ENCODE measurements at regions not wholly inside any gene's neighbourhood (a gene's known extent, or its start where the extent isn't known, plus 50 kb on each side); places are given as distances from the start of the nearest gene placed in this dataset.

DNA sequence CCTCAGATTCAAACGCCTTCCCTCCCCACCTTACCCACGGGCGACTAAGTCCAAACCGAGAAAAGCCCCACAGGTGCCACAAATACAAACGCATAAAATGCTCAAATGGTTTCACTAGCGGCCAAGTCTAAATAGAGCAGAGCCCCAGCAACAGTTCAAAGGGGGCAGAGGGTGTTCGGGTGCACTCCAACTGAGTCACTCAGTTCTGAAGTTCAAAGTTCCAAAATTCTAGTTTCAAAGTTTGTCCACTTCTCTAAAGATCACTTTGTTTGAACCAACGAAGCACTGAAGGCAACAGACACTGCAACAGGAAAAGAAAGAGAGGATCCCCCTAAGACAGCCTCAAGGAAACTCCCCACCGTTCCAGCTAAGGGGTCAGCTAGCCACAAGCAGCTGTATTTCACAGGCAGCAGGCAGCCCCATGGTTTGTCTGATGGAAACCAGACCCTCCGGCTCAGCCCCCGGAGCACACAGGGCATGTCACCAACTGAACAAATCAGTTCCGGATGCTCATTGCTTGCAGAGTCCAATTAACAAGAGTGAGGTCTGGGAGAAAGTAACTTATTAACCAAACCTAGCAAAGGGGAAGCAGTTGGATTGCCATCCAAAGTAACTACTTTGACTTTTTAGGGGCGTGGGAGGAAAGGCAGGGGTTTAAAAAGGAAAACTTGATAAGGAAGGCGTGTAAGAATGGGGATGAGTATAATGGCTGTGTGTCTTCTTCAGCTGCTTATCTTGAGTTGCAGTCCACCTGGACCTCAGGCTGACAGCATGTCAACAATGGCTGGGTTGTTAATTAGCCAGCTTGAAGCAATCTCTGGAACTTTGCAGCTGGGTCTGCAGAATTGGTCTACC is 1423.9 kb upstream of the PRMT6 start (continued):
- TF ChIP-seq, protein P1, sequence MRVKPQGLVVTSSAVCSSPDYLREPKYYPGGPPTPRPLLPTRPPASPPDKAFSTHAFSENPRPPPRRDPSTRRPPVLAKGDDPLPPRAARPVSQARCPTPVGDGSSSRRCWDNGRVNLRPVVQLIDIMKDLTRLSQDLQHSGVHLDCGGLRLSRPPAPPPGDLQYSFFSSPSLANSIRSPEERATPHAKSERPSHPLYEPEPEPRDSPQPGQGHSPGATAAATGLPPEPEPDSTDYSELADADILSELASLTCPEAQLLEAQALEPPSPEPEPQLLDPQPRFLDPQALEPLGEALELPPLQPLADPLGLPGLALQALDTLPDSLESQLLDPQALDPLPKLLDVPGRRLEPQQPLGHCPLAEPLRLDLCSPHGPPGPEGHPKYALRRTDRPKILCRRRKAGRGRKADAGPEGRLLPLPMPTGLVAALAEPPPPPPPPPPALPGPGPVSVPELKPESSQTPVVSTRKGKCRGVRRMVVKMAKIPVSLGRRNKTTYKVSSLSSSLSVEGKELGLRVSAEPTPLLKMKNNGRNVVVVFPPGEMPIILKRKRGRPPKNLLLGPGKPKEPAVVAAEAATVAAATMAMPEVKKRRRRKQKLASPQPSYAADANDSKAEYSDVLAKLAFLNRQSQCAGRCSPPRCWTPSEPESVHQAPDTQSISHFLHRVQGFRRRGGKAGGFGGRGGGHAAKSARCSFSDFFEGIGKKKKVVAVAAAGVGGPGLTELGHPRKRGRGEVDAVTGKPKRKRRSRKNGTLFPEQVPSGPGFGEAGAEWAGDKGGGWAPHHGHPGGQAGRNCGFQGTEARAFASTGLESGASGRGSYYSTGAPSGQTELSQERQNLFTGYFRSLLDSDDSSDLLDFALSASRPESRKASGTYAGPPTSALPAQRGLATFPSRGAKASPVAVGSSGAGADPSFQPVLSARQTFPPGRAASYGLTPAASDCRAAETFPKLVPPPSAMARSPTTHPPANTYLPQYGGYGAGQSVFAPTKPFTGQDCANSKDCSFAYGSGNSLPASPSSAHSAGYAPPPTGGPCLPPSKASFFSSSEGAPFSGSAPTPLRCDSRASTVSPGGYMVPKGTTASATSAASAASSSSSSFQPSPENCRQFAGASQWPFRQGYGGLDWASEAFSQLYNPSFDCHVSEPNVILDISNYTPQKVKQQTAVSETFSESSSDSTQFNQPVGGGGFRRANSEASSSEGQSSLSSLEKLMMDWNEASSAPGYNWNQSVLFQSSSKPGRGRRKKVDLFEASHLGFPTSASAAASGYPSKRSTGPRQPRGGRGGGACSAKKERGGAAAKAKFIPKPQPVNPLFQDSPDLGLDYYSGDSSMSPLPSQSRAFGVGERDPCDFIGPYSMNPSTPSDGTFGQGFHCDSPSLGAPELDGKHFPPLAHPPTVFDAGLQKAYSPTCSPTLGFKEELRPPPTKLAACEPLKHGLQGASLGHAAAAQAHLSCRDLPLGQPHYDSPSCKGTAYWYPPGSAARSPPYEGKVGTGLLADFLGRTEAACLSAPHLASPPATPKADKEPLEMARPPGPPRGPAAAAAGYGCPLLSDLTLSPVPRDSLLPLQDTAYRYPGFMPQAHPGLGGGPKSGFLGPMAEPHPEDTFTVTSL (CRISPR knock-in tag; IDR thresholded peaks at IDR 0.05; ENCODE audit: borderline replicate concordance) = peak; percentile 69; the same call in 1 of the 2 replicates
- 0 out of 2 replicates have a peak, but pooled peaks have one; percentile 32 for TF ChIP-seq WIZ (CRISPR knock-in tag; IDR thresholded peaks at IDR 0.05)
- peak; percentile 92 for TF ChIP-seq FOXO1 (CRISPR knock-in tag; IDR thresholded peaks at IDR 0.05)
- TF ChIP-seq PAX8 (CRISPR knock-in tag; IDR thresholded peaks at IDR 0.05; ENCODE audit: borderline replicate concordance) = no peak
- TF ChIP-seq EEA1 (CRISPR knock-in tag; IDR thresholded peaks at IDR 0.05; ENCODE audit: borderline replicate concordance) = no peak
- no peak for TF ChIP-seq ZNF670 (CRISPR knock-in tag; IDR thresholded peaks at IDR 0.05; ENCODE audit: borderline replicate concordance)
- TF ChIP-seq NFYB (CRISPR knock-in tag; IDR thresholded peaks at IDR 0.05) = 0 out of 2 replicates have a peak, but pooled peaks have one; percentile 27
- TF ChIP-seq DMAP1 (CRISPR knock-in tag; IDR thresholded peaks at IDR 0.05) = no peak; the same call in 1 of the 2 replicates
- TF ChIP-seq KLF12 (CRISPR knock-in tag; IDR thresholded peaks at IDR 0.05; ENCODE audit: borderline replicate concordance) = no peak
- TF ChIP-seq, protein P2, sequence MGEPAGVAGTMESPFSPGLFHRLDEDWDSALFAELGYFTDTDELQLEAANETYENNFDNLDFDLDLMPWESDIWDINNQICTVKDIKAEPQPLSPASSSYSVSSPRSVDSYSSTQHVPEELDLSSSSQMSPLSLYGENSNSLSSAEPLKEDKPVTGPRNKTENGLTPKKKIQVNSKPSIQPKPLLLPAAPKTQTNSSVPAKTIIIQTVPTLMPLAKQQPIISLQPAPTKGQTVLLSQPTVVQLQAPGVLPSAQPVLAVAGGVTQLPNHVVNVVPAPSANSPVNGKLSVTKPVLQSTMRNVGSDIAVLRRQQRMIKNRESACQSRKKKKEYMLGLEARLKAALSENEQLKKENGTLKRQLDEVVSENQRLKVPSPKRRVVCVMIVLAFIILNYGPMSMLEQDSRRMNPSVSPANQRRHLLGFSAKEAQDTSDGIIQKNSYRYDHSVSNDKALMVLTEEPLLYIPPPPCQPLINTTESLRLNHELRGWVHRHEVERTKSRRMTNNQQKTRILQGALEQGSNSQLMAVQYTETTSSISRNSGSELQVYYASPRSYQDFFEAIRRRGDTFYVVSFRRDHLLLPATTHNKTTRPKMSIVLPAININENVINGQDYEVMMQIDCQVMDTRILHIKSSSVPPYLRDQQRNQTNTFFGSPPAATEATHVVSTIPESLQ (CRISPR knock-in tag; conservative IDR thresholded peaks at IDR 0.05) = no peak
- TF ChIP-seq, protein P3, sequence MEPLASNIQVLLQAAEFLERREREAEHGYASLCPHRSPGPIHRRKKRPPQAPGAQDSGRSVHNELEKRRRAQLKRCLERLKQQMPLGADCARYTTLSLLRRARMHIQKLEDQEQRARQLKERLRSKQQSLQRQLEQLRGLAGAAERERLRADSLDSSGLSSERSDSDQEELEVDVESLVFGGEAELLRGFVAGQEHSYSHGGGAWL (CRISPR knock-in tag; IDR thresholded peaks at IDR 0.05) = no peak
- no peak for TF ChIP-seq ZNF282 (IDR thresholded peaks at IDR 0.05; ENCODE audit: partially characterized antibody)
- peak; percentile 68 for TF ChIP-seq KAT8 (CRISPR knock-in tag; IDR thresholded peaks at IDR 0.05)
- TF ChIP-seq, protein P4, sequence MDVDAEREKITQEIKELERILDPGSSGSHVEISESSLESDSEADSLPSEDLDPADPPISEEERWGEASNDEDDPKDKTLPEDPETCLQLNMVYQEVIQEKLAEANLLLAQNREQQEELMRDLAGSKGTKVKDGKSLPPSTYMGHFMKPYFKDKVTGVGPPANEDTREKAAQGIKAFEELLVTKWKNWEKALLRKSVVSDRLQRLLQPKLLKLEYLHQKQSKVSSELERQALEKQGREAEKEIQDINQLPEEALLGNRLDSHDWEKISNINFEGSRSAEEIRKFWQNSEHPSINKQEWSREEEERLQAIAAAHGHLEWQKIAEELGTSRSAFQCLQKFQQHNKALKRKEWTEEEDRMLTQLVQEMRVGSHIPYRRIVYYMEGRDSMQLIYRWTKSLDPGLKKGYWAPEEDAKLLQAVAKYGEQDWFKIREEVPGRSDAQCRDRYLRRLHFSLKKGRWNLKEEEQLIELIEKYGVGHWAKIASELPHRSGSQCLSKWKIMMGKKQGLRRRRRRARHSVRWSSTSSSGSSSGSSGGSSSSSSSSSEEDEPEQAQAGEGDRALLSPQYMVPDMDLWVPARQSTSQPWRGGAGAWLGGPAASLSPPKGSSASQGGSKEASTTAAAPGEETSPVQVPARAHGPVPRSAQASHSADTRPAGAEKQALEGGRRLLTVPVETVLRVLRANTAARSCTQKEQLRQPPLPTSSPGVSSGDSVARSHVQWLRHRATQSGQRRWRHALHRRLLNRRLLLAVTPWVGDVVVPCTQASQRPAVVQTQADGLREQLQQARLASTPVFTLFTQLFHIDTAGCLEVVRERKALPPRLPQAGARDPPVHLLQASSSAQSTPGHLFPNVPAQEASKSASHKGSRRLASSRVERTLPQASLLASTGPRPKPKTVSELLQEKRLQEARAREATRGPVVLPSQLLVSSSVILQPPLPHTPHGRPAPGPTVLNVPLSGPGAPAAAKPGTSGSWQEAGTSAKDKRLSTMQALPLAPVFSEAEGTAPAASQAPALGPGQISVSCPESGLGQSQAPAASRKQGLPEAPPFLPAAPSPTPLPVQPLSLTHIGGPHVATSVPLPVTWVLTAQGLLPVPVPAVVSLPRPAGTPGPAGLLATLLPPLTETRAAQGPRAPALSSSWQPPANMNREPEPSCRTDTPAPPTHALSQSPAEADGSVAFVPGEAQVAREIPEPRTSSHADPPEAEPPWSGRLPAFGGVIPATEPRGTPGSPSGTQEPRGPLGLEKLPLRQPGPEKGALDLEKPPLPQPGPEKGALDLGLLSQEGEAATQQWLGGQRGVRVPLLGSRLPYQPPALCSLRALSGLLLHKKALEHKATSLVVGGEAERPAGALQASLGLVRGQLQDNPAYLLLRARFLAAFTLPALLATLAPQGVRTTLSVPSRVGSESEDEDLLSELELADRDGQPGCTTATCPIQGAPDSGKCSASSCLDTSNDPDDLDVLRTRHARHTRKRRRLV (CRISPR knock-in tag; IDR thresholded peaks at IDR 0.05) = no peak
